Fibroblast of lung (primary cell): ENCODE measurements at regions not wholly inside any gene's neighbourhood (a gene's known extent, or its start where the extent isn't known, plus 50 kb on each side); places are given as distances from the start of the nearest gene placed in this dataset.

Experiments
- EZH2 ChIP-seq: IDR thresholded peaks from 2 replicates; pipeline ENCODE4 v1.5.1; 2012; ENCODE audit warnings: low read length, control low read depth, mild to moderate bottlenecking; ENCODE audit errors: missing control alignments
- TF ChIP-seq, protein P1 (sequence below), 2 donors: IDR thresholded peaks in 1 of 2; conservative IDR thresholded peaks in 1 of 2; 1 replicate in 1 of 2; 2 replicates in 1 of 2; pipeline ENCODE4 v1.5.1; 2011 to 2012; ENCODE audit warnings: low read length in 2 of 2, control low read depth in 1 of 2, inconsistent platforms in 1 of 2, low read depth in 1 of 2, mild to moderate bottlenecking in 1 of 2

- no peak for TF ChIP-seq EZH2
- TF ChIP-seq, protein P1, sequence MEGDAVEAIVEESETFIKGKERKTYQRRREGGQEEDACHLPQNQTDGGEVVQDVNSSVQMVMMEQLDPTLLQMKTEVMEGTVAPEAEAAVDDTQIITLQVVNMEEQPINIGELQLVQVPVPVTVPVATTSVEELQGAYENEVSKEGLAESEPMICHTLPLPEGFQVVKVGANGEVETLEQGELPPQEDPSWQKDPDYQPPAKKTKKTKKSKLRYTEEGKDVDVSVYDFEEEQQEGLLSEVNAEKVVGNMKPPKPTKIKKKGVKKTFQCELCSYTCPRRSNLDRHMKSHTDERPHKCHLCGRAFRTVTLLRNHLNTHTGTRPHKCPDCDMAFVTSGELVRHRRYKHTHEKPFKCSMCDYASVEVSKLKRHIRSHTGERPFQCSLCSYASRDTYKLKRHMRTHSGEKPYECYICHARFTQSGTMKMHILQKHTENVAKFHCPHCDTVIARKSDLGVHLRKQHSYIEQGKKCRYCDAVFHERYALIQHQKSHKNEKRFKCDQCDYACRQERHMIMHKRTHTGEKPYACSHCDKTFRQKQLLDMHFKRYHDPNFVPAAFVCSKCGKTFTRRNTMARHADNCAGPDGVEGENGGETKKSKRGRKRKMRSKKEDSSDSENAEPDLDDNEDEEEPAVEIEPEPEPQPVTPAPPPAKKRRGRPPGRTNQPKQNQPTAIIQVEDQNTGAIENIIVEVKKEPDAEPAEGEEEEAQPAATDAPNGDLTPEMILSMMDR (conservative IDR thresholded peaks at IDR 0.05 in 1 of 2, IDR thresholded peaks at IDR 0.05 in 1 of 2; ENCODE audit: low read depth in 1 of 2, low read length in 2 of 2): no peak
Observed at GRCh38 chr13:73481886-73482445, 423.2 kb downstream of the KLF5 start.
